AG09309 (cell line): ENCODE measurements at regions not wholly inside any gene's neighbourhood (a gene's known extent, or its start where the extent isn't known, plus 50 kb on each side); places are given as distances from the start of the nearest gene placed in this dataset.
"Not testable (repeated sequence)": the region's sequence is repeated elsewhere in the genome, so short reads cannot be mapped to it uniquely, and the experiment has no call there.

ENCODE experiments used
- DNase-seq: peaks from one replicate; pipeline ENCODE4 v3.0.0-alpha.2; 2010; ENCODE audit warnings: low read depth
- H3K4me3 ChIP-seq: 2 replicates; pipeline ENCODE4 v1.5.1; 2011; ENCODE audit warnings: mild to moderate bottlenecking, low read depth, low read length, moderate library complexity; ENCODE audit not compliant: control insufficient read depth
- CTCF ChIP-seq: IDR thresholded peaks from 2 replicates; pipeline ENCODE4 v1.5.1; 2011; ENCODE audit warnings: mild to moderate bottlenecking, low read depth, low read length, inconsistent platforms; ENCODE audit not compliant: insufficient read depth, control insufficient read depth; ENCODE audit errors: missing control alignments

GRCh38 chr5:97234380-97234779 lies 51.3 kb upstream of the RIOK2 start:
- not testable (repeated sequence) for DNase-seq, H3K4me3 ChIP-seq

GRCh38 chr5:97242341-97242740 lies 59.3 kb upstream of the RIOK2 start:
- no peak for TF ChIP-seq CTCF
- no peak for DNase-seq
- H3K4me3 ChIP-seq = no peak overlapping the region

- no peak for TF ChIP-seq CTCF
- DNase-seq = no peak
- no peak overlapping the region for H3K4me3 ChIP-seq
These were observed 60.3 kb upstream of the RIOK2 start for GRCh38 chr5:97243353-97243752.

GRCh38 chr5:97245386-97245785 lies 62.3 kb upstream of the RIOK2 start:
- H3K4me3 ChIP-seq = no peak overlapping the region
- TF ChIP-seq CTCF = no peak
- no peak for DNase-seq

- no peak for TF ChIP-seq CTCF
- H3K4me3 ChIP-seq = no peak overlapping the region
- no peak for DNase-seq
These were observed 67.1 kb upstream of the RIOK2 start for GRCh38 chr5:97250113-97250512.

- H3K4me3 ChIP-seq = no peak overlapping the region
- TF ChIP-seq CTCF = no peak
- DNase-seq = no peak
These were observed 83.0 kb upstream of the RIOK2 start for GRCh38 chr5:97266076-97266475.

GRCh38 chr5:97266576-97266975 lies 83.5 kb upstream of the RIOK2 start:
- TF ChIP-seq CTCF = no peak
- DNase-seq = peak; percentile 2
- H3K4me3 ChIP-seq = no peak overlapping the region
